ENCODE measurements at regions not wholly inside any gene's neighbourhood (a gene's known extent, or its start where the extent isn't known, plus 50 kb on each side); places are given as distances from the start of the nearest gene placed in this dataset.
"Not testable (repeated sequence)": the region's sequence is repeated elsewhere in the genome, so short reads cannot be mapped to it uniquely, and the experiment has no call there.

DNA sequence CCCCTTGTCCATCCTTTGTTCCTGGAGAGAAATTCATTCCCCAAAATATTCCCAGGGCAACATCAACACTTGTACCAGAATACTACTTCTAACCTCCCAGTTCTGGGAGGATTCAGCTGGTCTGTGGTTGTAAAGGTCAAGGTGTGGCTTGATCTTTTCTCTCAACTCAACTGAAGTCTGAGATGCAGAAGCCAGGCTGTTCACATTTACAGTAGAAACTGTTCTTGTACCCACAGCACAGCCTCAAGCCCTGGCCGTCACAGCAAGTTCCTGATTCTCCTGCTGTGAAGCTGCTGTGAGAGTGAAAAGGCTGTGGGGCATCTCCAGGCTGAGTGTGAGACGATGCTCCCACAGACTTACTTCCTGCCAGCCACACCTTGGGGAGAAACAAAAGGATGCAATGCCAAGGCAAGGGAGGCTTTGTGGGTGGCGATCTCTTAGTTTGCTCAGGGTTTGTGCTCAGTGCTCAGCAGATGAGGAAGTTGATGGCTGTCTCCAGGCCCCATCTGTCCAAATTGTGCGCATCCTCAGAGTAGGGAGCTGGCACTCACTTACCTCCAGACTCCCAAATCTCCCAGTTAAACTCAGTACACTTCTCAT is 143.9 kb upstream of the FOXA2 start:
- ATAC-seq = no peak
- intact Hi-C loops (cut with micrococcal nuclease) = no loop called here
- no peak for DNase-seq

DNA sequence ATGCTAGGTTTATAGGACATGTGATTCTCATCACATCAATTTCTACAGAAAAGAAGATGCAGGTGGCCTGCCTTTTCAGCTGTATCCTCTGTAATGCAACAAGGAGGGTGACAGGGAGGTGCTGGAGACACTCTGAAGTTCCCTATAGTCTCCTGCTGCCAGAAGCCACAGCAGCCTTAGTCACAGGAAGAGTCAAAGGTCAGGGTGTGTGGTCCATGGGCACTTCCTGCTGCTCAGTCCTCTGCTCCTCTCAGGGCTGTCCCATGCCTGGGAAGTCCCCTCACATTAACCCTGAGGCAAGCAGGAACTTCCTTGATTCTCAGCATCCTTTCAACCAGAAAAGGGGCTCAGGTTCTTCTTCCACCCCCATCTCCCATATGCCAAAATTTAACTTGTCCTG is 144.8 kb upstream of the FOXA2 start:
- ATAC-seq = no peak
- intact Hi-C loops (cut with micrococcal nuclease) = no loop called here
- DNase-seq = no peak

DNA sequence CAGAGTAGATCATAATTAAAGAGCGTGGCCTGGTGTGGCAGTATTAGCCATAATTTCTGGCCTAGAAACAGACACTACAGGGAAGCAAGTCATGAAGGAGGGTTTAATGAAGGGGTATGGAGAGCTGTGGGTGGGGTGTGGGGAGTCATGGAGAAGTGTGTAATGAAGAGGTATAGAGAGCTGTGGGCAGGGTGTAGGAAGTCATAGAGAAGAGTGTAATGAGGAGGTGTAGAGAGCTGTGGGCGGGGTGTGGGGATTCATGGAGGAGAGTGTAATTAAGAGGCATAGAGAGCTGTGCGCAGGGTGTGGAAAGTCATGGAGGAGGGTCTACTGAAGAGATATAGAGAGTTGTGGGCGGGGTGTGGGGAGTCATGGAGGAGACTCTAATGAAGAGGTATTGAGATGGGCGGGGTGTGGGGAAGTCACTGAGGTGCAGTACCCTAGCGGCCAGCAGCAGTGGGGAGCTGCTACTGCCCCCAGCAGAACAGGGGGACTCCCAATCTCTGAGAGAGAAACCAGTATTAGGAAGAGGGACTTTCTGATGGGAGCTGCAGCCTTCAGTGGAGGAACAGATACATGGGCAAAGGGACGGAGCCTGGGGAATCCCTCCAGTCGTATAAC is 145.4 kb upstream of the FOXA2 start:
- ATAC-seq = no peak
- no peak for DNase-seq
- intact Hi-C loops (cut with micrococcal nuclease) = no loop called here

DNA sequence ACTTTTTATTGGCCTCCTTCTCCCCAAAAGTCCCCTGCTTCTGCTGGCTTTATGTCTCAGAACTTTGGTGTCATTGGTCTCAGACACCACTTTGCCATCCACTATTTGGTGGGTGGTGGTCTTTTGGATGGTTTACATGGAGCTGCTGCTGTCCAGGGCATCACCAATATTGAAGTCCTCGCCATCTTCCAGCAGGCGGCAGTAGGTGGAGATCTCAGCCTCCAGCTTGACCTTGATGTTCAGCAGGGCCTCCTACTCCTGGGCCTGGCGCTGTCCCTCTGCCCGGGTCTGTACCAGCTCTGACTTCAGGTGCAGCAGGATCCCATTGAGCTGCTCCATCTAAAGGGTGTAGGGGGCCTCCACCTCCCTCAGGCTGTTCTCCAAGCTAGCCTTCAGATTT is 148.4 kb upstream of the FOXA2 start:
- ATAC-seq (no peak), DNase-seq (no peak)
- intact Hi-C loops (cut with micrococcal nuclease) = no loop called here

DNA sequence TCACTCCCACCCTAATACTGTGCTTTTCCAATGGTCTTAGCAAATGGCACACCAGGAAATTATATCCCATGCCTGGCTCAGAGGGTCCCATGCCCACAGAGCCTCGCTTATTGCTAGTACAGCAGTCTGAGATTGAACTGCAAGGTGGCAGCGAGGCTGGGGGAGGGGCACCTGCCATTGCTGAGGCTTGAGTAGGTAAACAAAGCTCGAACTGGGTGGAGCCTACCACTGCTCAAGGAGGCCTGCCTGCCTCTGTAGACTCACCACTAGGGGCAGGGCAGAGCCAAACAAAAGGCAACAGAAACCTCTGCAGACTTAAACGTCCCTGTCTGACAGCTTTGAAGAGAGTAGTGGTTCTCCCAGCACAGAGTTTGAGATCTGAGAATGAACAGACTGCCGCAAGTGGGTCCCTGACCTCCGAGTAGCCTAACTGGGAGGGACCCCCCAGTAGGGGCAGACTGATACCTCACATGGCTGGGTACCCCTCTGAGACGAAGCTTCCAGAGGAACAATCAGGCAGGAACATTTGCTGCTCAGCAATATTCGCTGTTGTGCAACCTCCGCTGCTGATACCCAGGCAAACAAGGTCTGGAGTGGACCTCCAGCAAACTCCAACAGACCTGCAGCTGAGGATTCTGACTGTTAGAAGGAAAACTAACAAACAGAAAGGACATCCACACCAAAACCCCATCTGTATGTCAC is 150.7 kb upstream of the FOXA2 start:
- intact Hi-C loops (cut with micrococcal nuclease); ATAC-seq: not testable (repeated sequence)

DNA sequence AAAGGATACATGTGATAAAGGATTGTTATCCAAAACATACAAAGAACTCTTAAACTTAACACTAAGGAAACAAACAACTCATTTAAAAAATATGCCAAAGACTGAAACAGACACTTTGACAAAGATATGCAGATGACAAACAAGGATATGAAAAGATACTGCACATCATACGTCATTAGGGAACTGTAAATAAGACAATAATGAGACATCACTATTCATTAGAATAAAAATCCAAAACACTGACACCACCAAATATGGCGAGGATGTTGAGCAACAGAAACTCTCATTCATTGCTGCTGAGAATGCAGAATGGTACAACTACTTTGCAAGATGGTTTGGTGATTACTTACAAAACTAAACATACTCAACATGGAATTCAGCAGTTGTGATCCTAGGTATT is 156.5 kb upstream of the FOXA2 start:
- no peak for ATAC-seq
- no peak for DNase-seq
- intact Hi-C loops (cut with micrococcal nuclease) = no loop called here

More for the DNA sequence above, 150.7 kb upstream of the FOXA2 start:
- DNase-seq = not testable (repeated sequence)

DNA sequence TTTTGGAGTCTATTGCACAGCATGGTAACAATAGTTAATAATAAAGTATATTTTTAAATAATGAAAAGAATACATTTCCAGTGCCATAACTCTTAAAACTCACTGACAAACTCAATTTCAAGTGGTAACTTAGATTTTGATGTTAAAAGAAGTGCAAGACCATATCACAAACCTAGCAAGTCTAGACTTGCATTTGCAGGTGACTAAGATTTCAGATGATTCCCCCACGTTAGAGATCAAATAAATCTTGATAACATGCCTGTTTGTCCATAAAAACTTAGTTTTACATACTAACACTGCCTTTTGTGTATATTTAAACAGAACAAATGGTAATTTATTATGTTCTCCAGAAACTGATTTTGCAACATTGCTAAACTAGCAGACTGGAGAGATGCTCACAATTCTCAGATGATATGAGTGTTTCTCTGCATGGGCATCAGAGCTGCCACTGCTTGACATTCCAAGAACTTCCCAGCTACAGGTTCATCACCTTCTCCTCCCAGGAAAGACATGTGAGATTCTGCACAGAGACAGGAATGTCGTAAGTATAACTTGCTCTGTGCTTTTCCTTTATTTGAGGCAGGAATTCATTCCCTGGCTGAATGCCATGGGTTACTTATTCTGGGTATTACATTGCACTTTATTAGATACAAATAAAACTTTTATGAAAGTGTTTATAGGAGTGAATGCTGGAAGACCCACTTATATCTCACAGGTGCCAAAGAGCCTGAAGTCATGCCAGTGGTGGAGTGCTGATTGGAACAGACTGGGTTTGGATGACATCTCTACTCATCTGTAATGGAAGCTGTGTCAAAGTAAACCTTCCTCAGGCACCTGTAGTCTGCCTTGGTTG is 160.2 kb upstream of the FOXA2 start:
- no peak for ATAC-seq
- DNase-seq = no peak
- intact Hi-C loops (cut with micrococcal nuclease) = no loop called here

DNA sequence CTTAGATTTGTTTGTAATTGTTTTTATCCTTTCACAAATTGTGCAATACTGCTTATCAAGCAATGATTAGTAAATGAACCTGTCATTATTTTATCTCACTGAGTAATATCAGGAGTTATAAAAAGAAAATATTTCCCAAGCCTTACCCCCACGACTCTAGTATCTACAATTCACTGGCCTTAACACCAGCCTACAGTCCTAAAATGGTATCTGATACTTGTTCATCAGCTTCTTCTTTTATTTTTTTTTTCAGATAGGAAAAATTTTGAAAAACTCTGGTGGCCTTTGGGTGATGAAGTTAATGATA is 160.8 kb upstream of the FOXA2 start:
- intact Hi-C loops (cut with micrococcal nuclease) = no loop called here
- ATAC-seq (no peak), DNase-seq (no peak)

DNA sequence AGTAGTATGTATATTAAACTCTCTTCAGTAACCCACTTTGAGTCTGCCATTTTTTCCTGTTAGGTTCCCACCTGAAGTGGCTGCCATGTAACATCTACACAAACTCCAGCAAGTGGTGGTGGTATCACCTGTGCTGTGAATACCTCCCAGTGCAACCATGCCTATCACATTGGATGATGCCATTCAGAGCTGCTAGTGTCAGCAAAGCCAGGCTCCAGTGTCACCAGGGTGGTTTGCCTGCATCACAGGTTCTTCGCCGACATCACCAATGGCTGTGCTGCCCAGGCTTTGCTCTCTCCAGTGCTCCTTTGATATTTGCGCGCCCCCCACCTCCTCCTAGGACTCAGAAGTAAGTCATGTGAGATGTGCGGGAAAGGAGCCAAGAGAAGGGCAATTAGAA is 162.6 kb upstream of the FOXA2 start:
- intact Hi-C loops (cut with micrococcal nuclease) = no loop called here
- DNase-seq = no peak
- no peak for ATAC-seq

DNA sequence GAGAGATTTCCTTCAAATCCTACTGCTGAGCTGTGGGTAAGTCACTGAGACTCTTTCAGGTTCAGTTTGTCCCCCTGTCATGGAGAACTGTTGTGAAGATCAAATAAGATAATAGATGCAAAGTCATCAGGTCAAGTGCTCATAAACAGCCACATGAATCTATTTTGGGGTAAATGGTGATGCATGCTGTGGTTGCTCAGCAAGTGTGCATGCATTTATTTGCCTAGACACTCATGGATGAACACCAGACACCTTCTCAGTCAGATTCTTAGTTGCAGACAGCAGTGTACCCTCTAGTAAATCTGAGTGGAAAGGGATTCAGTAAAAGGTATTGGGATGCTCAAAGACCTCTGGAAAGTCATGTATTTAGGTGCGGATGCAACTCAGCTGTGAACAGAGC is 168.0 kb upstream of the FOXA2 start:
- ATAC-seq = no peak
- no peak for DNase-seq
- intact Hi-C loops (cut with micrococcal nuclease) = no loop called here

DNA sequence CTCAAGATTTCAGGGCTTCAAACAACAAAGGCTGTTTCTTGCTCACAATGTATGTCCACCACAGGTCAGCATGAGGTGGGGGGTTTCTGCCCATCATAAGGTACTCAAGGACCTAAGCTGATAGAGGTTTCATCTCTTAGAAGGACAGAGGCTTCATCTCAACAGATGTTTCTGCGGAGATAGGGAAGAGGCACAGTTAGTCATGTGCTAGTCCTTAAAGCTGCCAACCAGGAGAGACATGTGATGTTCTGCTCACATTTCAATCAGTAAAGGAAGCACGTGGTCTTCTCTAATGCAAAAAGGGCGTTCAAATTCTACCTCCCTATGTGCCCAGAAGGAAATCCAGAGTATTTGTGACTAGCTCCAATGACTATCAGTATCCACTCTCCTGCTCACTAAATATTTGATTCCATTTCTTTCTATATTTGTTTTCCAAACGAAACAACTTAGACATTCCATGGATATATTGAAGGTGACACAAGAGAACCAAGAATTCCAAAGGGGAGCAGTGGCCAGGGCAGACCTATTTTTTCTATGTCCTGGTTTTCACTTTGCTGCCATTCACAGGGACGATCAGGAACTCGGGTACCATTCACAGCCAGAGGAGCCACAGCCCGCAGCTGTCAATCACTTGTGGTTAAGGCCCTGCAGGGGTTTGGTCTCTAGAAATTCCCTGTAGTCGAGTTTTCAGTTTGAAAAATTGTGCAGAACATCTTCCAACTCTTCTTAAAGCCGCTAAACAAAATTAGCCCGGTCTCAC is 173.2 kb upstream of the FOXA2 start:
- DNase-seq (no peak), ATAC-seq (no peak)
- intact Hi-C loops (cut with micrococcal nuclease) = no loop called here

DNA sequence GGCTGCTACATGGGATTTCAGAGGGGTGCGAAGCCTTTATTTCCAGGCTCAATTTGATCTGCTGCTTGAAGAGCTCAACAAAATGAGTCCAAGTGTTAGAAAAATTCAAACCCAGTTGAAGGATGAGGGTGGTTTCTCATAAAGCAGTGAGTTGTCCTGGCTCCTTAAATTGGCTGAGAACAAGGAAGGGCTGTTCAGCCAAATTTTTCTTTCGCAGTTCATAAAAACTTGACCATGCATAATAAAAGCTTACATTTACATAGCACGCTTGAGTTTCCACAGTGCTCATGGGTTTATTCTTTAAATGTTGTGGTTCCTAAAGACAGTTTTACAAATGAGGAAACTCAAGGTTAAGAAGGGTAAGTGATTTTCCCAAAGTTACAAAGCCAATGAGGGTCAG is 174.4 kb upstream of the FOXA2 start:
- ATAC-seq (no peak), DNase-seq (no peak)
- intact Hi-C loops (cut with micrococcal nuclease) = no loop called here

DNA sequence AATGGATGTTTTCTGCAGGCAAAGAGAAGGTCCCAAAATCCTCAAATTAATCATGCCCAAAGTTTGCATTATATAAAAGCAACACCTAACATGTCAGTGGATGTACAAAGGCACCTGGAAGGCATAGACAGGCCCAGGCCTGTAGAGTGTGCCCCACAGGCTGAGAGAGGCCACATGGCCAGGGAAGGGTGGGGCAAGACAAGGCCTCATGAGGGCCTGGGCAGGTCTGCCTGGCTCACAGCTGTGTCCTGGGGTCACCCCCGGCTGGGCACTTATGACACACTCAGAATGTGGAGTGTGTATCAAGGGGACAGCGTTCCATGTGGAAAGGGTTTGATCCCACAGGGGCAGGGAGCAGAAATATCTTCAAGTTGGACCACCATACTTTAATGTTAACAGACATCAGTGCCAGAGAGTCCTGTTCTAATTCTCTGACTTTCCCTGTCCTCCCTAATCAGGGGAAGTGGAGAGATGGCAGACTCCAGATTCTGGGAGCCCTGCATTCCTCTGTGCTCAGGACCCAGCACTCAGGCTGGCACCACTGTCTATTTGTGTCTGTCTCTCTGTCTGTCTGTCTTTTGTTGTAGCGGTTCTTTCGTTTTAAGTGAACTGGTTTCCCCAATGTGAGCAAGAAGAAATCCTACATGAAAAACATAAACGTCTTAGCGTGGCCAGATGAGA is 178.3 kb upstream of the FOXA2 start:
- no peak for DNase-seq
- ATAC-seq = peak; percentile 65
- intact Hi-C loops (cut with micrococcal nuclease) = no loop called here

DNA sequence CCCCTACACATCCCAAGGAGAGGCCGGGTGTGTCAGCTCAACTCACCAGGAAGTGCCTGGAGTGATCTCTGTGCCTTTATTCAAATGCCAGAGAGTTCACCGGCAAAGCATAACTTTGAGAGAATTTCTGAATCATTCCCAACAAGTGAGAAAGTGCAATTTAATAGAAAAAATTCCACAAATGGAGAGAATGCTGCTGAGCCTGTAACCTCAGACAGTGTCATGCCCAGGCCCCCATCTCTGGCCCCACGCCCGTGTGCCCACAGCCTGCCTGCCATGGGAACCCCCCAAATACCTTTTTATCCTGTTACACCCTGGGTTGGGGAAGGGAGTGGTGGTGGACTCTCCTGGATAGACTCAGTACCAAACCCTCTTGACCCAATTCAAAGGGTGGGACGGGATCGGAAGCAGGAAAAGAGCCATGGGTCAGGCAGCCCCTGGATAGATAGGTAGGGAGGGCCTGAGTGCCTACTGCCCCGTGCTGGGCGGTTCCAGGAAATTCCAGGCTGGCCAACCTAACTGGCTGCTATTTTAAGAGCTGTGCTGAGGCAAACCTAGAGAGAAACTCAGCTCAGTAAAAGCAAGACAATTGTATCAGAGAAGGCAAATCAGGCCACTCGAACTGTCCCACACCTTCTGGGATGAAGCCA is 179.0 kb upstream of the FOXA2 start:
- intact Hi-C loops (cut with micrococcal nuclease) = no loop called here
- DNase-seq (peak; percentile 56), ATAC-seq (peak; percentile 98)

DNA sequence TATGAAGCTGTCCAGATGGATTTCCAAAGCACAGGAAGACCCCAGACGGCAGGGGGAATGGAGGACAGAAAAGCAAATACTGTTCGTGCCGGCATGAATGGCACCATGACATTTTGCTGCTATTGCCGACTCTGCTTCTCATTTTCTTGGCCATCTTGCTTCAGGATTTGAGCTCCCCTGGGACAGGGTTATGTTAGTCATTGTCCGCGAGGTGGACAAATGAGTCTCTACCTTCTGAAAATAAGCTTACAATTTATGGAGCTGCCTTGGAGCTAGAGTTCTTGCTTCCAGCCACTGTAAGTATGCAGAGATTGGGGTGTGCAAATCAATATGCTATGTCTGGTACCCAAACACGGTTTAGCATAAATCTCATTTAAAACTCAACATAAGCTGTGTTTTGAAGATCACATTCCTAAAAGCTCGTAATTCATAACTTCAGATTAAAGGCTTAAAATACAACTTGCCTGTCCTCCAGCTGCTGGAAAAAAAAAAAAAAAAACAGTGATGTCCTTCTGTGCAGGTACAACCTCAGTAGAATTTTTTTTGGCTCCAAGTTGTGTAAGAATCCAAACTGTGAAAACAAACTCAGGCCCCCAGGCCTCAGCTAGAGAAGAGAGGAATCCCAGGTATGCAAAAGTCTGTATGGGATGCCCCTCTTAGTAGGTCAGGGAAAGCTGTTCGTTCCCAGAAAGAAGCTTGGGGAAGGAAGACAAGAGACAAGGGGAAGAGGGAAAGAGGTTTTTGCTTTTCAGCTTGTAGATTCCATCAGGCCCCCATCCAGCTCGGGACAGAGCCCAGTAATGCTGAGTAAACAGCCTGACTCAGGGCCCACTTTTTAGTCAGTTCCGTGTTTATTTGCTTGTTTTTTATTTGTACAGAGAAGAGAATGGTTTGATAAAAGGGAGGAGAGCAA is 184.2 kb upstream of the FOXA2 start:
- DNase-seq = no peak
- no peak for ATAC-seq
- intact Hi-C loops (cut with micrococcal nuclease) = no loop called here

DNA sequence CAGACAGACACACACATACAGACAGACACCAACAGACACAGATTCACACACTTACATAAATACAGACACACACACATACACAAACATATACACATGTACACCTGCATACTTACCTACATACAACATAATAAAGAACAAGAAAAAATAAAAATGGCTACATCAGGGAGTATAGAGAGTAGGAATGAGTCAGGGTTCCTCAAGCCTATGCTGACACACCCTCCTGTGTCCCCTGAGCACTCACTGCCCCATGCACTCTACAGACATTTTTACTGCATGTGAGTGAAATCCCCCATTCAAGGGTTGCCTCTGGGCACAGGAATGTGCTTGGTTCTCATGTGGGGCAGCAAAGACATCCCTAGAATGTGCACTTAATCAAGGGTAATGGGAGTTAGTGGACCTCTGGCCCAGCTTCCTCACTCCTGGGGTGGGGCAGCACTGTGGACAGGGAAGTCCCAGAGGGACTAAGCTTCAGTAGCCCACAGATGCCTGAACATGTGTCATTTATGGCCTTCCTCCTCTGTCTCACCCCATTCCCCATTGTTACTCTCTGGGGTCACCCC is 185.9 kb upstream of the FOXA2 start:
- DNase-seq (no peak), ATAC-seq (no peak)
- intact Hi-C loops (cut with micrococcal nuclease) = no loop called here

DNA sequence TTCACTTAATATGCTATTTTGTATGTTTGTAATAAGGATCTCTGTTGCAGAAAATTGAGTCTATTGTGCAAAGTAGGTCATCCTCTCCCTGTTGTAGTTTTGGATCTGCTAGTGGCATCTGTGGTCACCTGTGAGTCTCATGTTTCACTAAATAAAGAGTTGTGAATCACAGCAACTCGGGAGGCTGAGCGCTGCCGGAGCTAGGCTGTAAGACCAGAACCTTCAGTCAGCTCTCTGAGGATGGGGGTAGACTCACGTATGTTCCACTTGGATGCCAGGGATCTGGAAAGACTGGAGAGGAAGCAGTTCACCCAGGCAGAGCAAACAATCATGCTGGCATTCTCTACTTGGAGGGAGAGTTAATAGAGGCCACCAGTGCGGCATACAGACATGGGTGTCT is 187.3 kb upstream of the FOXA2 start:
- no peak for ATAC-seq
- DNase-seq = no peak
- intact Hi-C loops (cut with micrococcal nuclease) = no loop called here
